Fibroblast of skin of back (primary cell): ENCODE measurements at regions not wholly inside any gene's neighbourhood (a gene's known extent, or its start where the extent isn't known, plus 50 kb on each side); places are given as distances from the start of the nearest gene placed in this dataset.
"Not testable (repeated sequence)": the region's sequence is repeated elsewhere in the genome, so short reads cannot be mapped to it uniquely, and the experiment has no call there.

ENCODE experiments used
- DNase-seq: peaks from one replicate; pipeline ENCODE4 v3.0.0-alpha.2; 2013

DNA sequence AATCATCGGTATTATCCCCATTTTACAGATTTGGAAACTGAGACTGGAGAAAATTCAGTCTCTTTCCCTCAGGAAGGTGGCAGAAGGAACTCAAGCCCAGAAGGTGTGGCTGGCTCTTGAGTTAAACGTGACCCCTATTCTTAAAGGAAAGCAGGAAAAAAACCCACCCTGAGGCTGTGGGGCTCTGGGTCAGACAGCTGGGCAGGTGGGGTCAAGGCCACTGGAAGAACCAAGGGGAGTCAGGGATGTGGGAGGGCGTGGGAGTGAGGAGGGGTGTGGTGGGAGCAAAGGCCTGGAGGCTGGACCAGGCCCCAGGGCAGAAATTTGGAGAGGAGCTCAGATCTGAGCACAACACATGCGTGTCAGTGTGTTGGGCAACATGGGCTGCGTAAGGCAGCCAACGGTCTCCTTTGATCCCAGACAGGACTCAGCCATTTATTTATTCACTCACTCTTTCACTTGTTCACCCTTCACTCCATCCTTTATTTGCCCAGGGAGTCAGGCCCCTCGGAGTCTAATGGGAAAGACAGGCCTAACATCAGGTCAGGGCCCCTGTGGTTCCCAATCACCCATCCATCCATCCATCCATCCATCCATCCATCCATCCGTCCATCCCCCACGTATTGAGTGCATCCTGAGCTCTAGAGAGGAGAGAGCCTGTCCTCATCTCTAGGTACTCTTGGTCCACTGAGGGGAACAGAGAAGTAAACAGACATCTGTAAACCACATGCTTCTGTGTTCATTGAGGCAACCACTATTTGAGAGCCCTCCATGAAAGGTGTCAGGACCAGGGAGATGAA lies 165.0 kb downstream of the VEGFA start:
- no peak for DNase-seq

DNA sequence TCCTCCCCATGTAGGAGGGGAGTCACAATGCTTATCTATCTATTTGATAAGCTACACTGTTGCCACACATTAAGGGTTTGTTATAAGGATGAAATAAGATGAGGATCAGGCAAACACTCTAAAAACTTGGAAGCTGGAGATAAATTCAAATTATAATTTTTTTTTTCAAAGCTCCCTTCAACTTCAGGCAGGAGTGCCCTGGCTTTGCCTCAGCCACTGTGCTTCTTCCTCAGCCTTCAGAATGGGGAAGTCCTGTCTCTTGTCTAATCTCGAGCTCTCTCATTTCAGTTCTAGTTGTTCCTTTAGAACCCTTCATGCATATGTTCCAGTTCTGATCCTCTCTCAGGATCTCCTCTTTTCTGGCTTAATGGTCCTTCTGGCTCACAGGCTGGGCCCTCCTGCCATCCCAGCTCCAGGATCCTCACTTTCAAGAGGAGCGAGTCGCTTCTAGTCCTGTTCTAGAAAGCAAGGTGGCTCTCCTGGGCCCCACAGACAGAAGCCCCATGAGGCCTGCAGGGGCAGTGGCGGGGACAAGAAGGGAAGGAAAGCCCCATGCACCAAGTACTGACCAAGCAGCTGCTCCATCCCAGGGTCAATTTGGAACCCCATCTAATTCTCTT lies 164.3 kb downstream of the VEGFA start:
- DNase-seq = no peak

- DNase-seq = no peak
Measured at GRCh38 chr6:43933148-43933885, 163.3 kb downstream of the VEGFA start.

DNA sequence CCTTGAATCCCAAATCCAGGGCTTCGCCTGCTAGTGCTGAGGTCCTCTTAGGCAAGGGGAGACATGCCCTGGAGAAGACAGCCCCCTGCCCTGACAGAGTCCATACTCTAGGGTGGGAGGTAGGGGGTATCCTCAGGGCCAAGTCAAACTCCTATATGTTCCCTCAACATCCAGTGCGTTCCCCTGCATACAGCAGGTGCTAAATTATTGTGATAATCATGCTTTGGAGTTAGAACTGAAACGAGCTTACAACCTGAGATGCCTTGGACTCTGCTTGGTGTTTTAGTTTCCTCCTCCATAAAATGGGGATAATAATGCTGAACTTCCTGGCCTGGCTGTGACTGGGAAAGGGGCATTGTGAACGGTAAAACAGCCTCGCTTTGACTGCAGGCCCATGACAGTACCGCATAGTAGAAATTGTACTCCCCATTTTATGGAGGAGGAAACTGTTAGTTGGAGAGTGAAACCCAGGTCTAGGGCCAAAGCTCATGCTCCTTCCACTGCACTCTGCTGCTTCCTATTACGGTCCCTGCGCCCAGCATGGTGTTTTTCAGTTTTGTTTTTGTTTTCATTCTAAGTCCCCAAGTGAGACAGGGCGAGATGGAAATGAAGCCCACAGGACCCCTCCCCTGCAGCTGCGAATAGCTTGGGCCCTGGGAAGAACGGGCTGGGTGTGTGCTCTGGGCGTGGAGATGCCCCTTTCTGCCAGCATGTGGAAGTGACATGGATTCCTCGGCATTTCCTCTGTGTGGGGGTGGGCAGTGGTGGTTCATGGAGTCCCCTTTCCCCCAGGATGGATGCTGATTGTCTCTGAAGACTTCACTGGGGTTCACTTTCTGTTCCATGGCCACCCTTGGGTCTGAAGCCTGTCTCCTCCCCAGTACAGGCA lies 162.5 kb downstream of the VEGFA start:
- peak; percentile 54 for DNase-seq

DNA sequence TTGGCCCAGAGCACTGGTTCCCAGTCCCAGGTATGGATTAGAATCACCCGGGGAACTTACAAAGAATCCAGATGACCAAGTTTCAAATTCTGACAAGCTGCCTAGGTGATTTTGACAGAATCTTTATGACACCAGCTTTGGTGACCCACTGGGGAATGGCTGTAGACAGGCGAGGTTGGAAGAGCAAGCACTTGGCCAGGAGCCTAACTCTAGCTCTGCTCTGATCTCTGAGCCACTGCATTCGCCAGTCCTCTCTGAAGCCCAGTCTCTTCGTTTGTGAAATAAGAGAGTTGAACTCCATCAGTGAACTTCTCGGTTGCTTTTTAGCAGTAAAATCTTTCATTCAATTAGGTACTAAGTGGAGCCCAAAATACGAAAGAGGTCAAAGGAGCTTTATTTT lies 161.2 kb downstream of the VEGFA start:
- DNase-seq = no peak

DNA sequence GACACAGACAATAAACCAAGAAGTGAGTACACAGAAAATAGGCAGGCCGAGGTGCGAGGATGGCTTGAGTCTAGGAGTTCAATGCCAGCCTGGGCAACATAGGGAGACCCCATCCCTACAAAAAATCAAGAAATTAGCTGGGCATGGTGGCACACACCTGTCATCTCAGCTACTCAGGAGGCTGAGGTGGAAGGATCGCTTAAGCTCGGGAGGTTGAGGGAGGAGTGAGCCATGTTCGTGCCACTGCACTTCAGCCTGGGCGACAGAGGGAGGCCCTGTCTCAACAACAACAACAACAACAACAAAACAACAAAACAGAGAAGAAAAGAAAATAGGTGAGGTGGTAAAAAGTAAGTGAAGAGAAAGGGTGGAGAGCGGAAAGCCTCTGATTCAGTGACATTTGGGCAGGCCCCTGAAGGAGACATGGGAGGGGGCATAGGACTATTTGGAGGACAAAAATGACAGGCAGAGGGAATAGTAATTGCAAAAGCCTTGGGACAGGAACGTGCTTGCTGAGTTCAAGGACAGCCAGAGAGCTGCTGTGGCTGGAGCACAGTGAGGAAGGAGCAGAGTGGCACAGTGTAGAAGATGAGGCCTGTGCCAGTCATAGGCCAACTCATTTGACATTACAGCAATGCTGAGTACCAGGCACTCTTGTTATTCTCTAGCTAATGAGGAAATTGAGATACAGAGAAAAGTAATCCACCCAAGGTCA lies 160.6 kb downstream of the VEGFA start:
- DNase-seq = no peak

- DNase-seq = no peak
Measured at GRCh38 chr6:43929511-43929910, 159.5 kb downstream of the VEGFA start.

DNA sequence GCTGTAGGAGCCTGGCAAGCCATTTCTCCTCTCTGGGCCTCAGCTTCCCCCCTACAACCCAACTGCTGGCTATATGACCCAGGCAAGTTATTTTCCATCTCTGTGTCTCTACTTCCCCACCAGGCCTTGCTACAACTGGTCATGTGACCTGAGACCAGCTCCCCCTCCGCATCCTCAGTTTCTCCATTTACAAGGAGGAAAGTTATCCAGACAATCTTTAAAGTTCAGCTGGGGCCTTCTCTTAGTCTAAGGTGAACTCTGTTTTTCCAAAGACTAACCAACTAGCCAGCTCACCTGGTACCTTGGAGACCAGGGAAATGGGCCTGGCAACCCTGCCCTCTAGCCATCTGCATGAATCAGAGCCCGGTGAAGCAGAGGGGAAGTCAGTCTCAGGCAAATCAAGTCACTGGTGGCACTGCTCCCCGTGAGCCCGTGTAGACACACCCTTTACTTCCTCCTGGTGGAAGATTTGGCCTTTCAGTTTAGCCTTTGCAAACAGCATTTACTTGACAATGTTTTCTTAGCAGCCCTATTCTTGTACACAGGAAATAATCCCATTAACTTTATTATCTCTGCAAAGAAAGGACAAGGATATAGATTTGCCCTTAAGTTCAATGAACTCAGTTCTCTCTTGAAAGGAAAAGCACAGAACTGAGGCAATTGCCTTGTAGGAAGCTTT lies 157.7 kb downstream of the VEGFA start:
- no peak for DNase-seq

GRCh38 chr6:43926634-43927531 lies 156.9 kb downstream of the VEGFA start:
- DNase-seq = peak; percentile 98

DNA sequence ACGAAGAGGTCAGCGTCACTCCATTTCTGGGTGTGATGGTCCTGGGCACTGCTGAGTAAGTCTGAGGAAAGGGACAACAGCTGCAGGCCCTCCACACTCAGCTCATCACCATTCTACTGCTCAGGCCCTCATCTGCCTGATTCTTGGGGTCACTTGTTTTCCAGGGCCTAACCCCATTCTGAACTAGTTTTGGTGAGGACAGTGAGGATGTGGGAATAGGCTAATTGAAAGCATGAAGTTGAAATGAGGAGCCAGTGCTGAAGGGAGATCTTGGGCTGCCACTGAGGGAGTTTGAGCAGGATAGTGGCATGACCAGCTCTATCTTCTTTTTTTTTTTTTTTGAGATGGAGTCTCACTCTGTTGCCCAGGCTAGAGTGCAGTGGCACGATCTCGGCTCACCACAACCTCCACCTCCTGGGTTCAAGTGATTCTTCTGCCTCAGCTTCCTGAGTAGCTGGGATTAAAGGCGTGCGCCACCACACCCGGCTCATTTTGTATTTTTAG lies 155.7 kb downstream of the VEGFA start:
- DNase-seq = not testable (repeated sequence)

GRCh38 chr6:43924222-43924702 lies 154.3 kb downstream of the VEGFA start:
- DNase-seq = no peak

- DNase-seq = peak; percentile 78
Measured at GRCh38 chr6:43923376-43924221, 153.6 kb downstream of the VEGFA start.

- DNase-seq = no peak
Measured at GRCh38 chr6:43922426-43923375, 152.7 kb downstream of the VEGFA start.

- DNase-seq = no peak
Measured at GRCh38 chr6:43921548-43922425, 151.8 kb downstream of the VEGFA start.

- no peak for DNase-seq
Measured at GRCh38 chr6:43921039-43921438, 151.0 kb downstream of the VEGFA start.

DNA sequence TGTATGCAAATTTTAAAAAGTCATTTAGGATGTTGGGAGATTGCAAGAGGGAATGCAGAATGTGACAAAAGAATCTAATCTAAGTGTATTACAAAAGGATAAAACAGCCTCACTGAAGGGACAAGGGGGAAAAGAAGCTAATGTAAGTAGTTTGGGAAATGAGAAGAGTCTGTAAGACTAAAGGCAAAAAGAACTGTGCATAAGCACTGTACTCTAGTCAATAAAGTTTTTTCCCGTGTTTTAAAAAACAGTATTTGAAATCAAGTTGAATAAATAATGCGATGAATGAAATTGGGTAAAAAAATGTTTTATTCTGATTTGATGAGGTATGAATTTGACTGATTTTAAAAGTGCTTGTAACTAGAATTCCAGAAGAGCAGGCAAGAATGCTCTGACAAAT lies 149.8 kb downstream of the VEGFA start:
- no peak for DNase-seq
